Sigmoid colon (tissue), 4 donors: ENCODE measurements at regions not wholly inside any gene's neighbourhood (a gene's known extent, or its start where the extent isn't known, plus 50 kb on each side); places are given as distances from the start of the nearest gene placed in this dataset.

Experiments
- EP300 ChIP-seq, 4 donors: sonication (generic); formaldehyde crosslinking; IDR thresholded peaks; one replicate each; pipeline ENCODE4 v1.6.1; 2017; ENCODE audit warnings: antibody characterized with exemption in 4 of 4
- POLR2A ChIP-seq, 2 donors: fragments of 450-650 bp; IDR thresholded peaks; one replicate each; pipeline ENCODE4 v1.6.1; 2016; ENCODE audit warnings: antibody characterized with exemption in 2 of 2, mild to moderate bottlenecking in 2 of 2, moderate library complexity in 2 of 2
- POLR2AphosphoS5 ChIP-seq, 4 donors: sonication (generic); formaldehyde crosslinking; IDR thresholded peaks; one replicate each; pipeline ENCODE4 v1.6.1; 2017; ENCODE audit warnings: antibody characterized with exemption in 4 of 4
- TF ChIP-seq, protein P1 (sequence below), 4 experiments: fragments of 450-650 bp in 3 of 4; fragments of 200-600 bp in 1 of 4; IDR thresholded peaks; one replicate each; pipeline ENCODE4 v1.5.1; 2016 to 2019; ENCODE audit warnings: antibody characterized with exemption in 4 of 4, mild to moderate bottlenecking in 3 of 4, moderate library complexity in 2 of 4

GRCh38 chr3:40736943-40737342 lies 212.2 kb downstream of the ZNF621 start:
- TF ChIP-seq, protein P1, sequence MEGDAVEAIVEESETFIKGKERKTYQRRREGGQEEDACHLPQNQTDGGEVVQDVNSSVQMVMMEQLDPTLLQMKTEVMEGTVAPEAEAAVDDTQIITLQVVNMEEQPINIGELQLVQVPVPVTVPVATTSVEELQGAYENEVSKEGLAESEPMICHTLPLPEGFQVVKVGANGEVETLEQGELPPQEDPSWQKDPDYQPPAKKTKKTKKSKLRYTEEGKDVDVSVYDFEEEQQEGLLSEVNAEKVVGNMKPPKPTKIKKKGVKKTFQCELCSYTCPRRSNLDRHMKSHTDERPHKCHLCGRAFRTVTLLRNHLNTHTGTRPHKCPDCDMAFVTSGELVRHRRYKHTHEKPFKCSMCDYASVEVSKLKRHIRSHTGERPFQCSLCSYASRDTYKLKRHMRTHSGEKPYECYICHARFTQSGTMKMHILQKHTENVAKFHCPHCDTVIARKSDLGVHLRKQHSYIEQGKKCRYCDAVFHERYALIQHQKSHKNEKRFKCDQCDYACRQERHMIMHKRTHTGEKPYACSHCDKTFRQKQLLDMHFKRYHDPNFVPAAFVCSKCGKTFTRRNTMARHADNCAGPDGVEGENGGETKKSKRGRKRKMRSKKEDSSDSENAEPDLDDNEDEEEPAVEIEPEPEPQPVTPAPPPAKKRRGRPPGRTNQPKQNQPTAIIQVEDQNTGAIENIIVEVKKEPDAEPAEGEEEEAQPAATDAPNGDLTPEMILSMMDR (IDR thresholded peaks at IDR 0.05): no peak
- TF ChIP-seq POLR2AphosphoS5 (IDR thresholded peaks at IDR 0.05): no peak
- no peak for TF ChIP-seq POLR2A (IDR thresholded peaks at IDR 0.05)
- TF ChIP-seq EP300 (IDR thresholded peaks at IDR 0.05): no peak
